WERI-Rb-1 (cell line): ENCODE measurements at regions not wholly inside any gene's neighbourhood (a gene's known extent, or its start where the extent isn't known, plus 50 kb on each side); places are given as distances from the start of the nearest gene placed in this dataset.

Experiments used
- DNase-seq: peaks from one replicate; pipeline ENCODE4 v3.0.0-alpha.2; 2020
- H3K27ac ChIP-seq: fragments of 250-450 bp; sonication (Bioruptor Pico); 2 replicates; pipeline ENCODE4 v1.5.1; 2020; ENCODE audit warnings: mild to moderate bottlenecking, moderate library complexity
- H3K27me3 ChIP-seq: fragments of 250-450 bp; sonication (Bioruptor Pico); 2 replicates; pipeline ENCODE4 v1.5.1; 2021; ENCODE audit warnings: mild to moderate bottlenecking, low read depth, moderate library complexity; ENCODE audit not compliant: insufficient read depth, severe bottlenecking
- H3K36me3 ChIP-seq: fragments of 250-450 bp; sonication (Bioruptor Pico); 2 replicates; pipeline ENCODE4 v1.5.1; 2020; ENCODE audit warnings: mild to moderate bottlenecking, moderate library complexity
- H3K4me3 ChIP-seq: 2 replicates; pipeline ENCODE4 v1.5.1; 2011; ENCODE audit warnings: low read depth, mild to moderate bottlenecking, control low read depth, low read length
- H3K9me3 ChIP-seq: fragments of 250-450 bp; sonication (Bioruptor Pico); 2 replicates; pipeline ENCODE4 v1.5.1; 2021; ENCODE audit warnings: mild to moderate bottlenecking, moderate library complexity; ENCODE audit not compliant: severe bottlenecking
- CTCF ChIP-seq: IDR thresholded peaks from 2 replicates; pipeline ENCODE4 v1.5.1; 2011; ENCODE audit warnings: low read depth, mild to moderate bottlenecking, control low read depth, inconsistent platforms, low read length

GRCh38 chr1:195082183-195082582, 1526.1 kb downstream of the KCNT2 start:
- Histone ChIP-seq H3K27me3 (no peaks in the 10 kb centered on the region), H3K27ac (no peak overlapping the region), H3K36me3 (no peaks in the 10 kb centered on the region), H3K4me3 (no peak overlapping the region), H3K9me3 (no peaks in the 10 kb centered on the region)
- TF ChIP-seq CTCF = no peak
- no peak for DNase-seq

- H3K27me3 ChIP-seq = no peaks in the 10 kb centered on the region
- no peak for DNase-seq
- no peak overlapping the region for H3K4me3 ChIP-seq
- no peaks in the 10 kb centered on the region for H3K9me3 ChIP-seq
- no peaks in the 10 kb centered on the region for H3K36me3 ChIP-seq
- no peak overlapping the region for H3K27ac ChIP-seq
- TF ChIP-seq CTCF = no peak
Observed at GRCh38 chr1:195076682-195077081, 1531.6 kb downstream of the KCNT2 start.

- Histone ChIP-seq H3K4me3 (no peak overlapping the region), H3K36me3 (no peaks in the 10 kb centered on the region), H3K27me3 (no peaks in the 10 kb centered on the region), H3K27ac (no peak overlapping the region), H3K9me3 (no peaks in the 10 kb centered on the region)
- no peak for TF ChIP-seq CTCF
- no peak for DNase-seq
Observed at GRCh38 chr1:195075973-195076372, 1532.3 kb downstream of the KCNT2 start.

GRCh38 chr1:195071461-195071860, 1536.8 kb downstream of the KCNT2 start:
- no peak overlapping the region for H3K4me3 ChIP-seq

GRCh38 chr1:195065437-195065836, 1542.8 kb downstream of the KCNT2 start:
- Histone ChIP-seq H3K27me3 (no peaks in the 10 kb centered on the region), H3K36me3 (no peaks in the 10 kb centered on the region), H3K4me3 (no peak overlapping the region), H3K9me3 (no peaks in the 10 kb centered on the region), H3K27ac (no peak overlapping the region)
- DNase-seq = no peak
- no peak for TF ChIP-seq CTCF

More at GRCh38 chr1:195071461-195071860, 1536.8 kb downstream of the KCNT2 start:
- TF ChIP-seq CTCF = no peak
- DNase-seq = no peak
- Histone ChIP-seq H3K27ac (no peak overlapping the region), H3K9me3 (no peaks in the 10 kb centered on the region), H3K36me3 (no peaks in the 10 kb centered on the region), H3K27me3 (no peaks in the 10 kb centered on the region)

- Histone ChIP-seq H3K27ac (no peak overlapping the region), H3K27me3 (no peaks in the 10 kb centered on the region), H3K9me3 (no peaks in the 10 kb centered on the region), H3K36me3 (no peaks in the 10 kb centered on the region), H3K4me3 (no peak overlapping the region)
- DNase-seq = no peak
- no peak for TF ChIP-seq CTCF
Observed at GRCh38 chr1:195064358-195064757, 1543.9 kb downstream of the KCNT2 start.
